B cell (primary cell): ENCODE measurements at regions not wholly inside any gene's neighbourhood (a gene's known extent, or its start where the extent isn't known, plus 50 kb on each side); places are given as distances from the start of the nearest gene placed in this dataset.

Experiments
- EZH2 ChIP-seq: IDR thresholded peaks from 2 replicates; pipeline ENCODE4 v1.6.1; 2012; ENCODE audit warnings: borderline replicate concordance, low read depth, mild to moderate bottlenecking, moderate library complexity, low read length; ENCODE audit not compliant: insufficient read depth, poor library complexity, severe bottlenecking
- TF ChIP-seq, protein P1 (sequence below): fragments of 200-600 bp; IDR thresholded peaks from one replicate; pipeline ENCODE4 v1.8.0; 2022; ENCODE audit warnings: antibody characterized with exemption, mild to moderate bottlenecking

GRCh38 chr18:71844814-71845213 is 699.3 kb downstream of the CBLN2 start:
- TF ChIP-seq, protein P1, sequence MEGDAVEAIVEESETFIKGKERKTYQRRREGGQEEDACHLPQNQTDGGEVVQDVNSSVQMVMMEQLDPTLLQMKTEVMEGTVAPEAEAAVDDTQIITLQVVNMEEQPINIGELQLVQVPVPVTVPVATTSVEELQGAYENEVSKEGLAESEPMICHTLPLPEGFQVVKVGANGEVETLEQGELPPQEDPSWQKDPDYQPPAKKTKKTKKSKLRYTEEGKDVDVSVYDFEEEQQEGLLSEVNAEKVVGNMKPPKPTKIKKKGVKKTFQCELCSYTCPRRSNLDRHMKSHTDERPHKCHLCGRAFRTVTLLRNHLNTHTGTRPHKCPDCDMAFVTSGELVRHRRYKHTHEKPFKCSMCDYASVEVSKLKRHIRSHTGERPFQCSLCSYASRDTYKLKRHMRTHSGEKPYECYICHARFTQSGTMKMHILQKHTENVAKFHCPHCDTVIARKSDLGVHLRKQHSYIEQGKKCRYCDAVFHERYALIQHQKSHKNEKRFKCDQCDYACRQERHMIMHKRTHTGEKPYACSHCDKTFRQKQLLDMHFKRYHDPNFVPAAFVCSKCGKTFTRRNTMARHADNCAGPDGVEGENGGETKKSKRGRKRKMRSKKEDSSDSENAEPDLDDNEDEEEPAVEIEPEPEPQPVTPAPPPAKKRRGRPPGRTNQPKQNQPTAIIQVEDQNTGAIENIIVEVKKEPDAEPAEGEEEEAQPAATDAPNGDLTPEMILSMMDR = no peak
- TF ChIP-seq EZH2 = no peak
